GM21529 (cell line): ENCODE measurements at regions not wholly inside any gene's neighbourhood (a gene's known extent, or its start where the extent isn't known, plus 50 kb on each side); places are given as distances from the start of the nearest gene placed in this dataset.
"Not testable (repeated sequence)": the region's sequence is repeated elsewhere in the genome, so short reads cannot be mapped to it uniquely, and the experiment has no call there.

Source experiments
- ATAC-seq: cut with Tn5 transposase; IDR thresholded peaks from one replicate; pipeline ENCODE4 v1.9.1; 2021; ENCODE audit not compliant: unreplicated experiment

GRCh38 chr4:148574911-148575310 lies 132.7 kb upstream of the NR3C2 start:
- ATAC-seq: no peak

- ATAC-seq: no peak
Observed at GRCh38 chr4:148574502-148574901, 132.3 kb upstream of the NR3C2 start.

- no peak for ATAC-seq
Observed at GRCh38 chr4:148574066-148574465, 131.9 kb upstream of the NR3C2 start.

GRCh38 chr4:148573296-148573695 lies 131.1 kb upstream of the NR3C2 start:
- no peak for ATAC-seq

- ATAC-seq: no peak
Observed at GRCh38 chr4:148565801-148566200, 123.6 kb upstream of the NR3C2 start.

GRCh38 chr4:148563684-148564083 lies 121.5 kb upstream of the NR3C2 start:
- no peak for ATAC-seq

- ATAC-seq: no peak
Observed at GRCh38 chr4:148561467-148561866, 119.3 kb upstream of the NR3C2 start.

- no peak for ATAC-seq
Observed at GRCh38 chr4:148557793-148558192, 115.6 kb upstream of the NR3C2 start.

GRCh38 chr4:148550788-148551187 lies 108.6 kb upstream of the NR3C2 start:
- no peak for ATAC-seq

GRCh38 chr4:148542922-148543623 lies 100.9 kb upstream of the NR3C2 start:
- no peak for ATAC-seq

GRCh38 chr4:148540622-148541326 lies 98.6 kb upstream of the NR3C2 start:
- no peak for ATAC-seq

- ATAC-seq: no peak
Observed at GRCh38 chr4:148539387-148539786, 97.2 kb upstream of the NR3C2 start.

- not testable (repeated sequence) for ATAC-seq
Observed at GRCh38 chr4:148533851-148534250, 91.6 kb upstream of the NR3C2 start.

GRCh38 chr4:148530114-148530513 lies 87.9 kb upstream of the NR3C2 start:
- ATAC-seq: no peak

- ATAC-seq: no peak
Observed at GRCh38 chr4:148527571-148527970, 85.4 kb upstream of the NR3C2 start.

- ATAC-seq: no peak
Observed at GRCh38 chr4:148522995-148523394, 80.8 kb upstream of the NR3C2 start.

- ATAC-seq: no peak
Observed at GRCh38 chr4:148515248-148515647, 73.0 kb upstream of the NR3C2 start.

GRCh38 chr4:148514581-148514980 lies 72.4 kb upstream of the NR3C2 start:
- no peak for ATAC-seq

GRCh38 chr4:148514041-148514440 lies 71.8 kb upstream of the NR3C2 start:
- ATAC-seq: no peak

GRCh38 chr4:148510211-148510610 lies 68.0 kb upstream of the NR3C2 start:
- no peak for ATAC-seq

- no peak for ATAC-seq
Observed at GRCh38 chr4:148503681-148504080, 61.5 kb upstream of the NR3C2 start.

GRCh38 chr4:148497258-148497657 lies 55.0 kb upstream of the NR3C2 start:
- no peak for ATAC-seq

GRCh38 chr4:148495463-148495862 lies 53.2 kb upstream of the NR3C2 start:
- ATAC-seq: no peak
